Nephron progenitor cell (in vitro differentiated cells): ENCODE measurements at regions not wholly inside any gene's neighbourhood (a gene's known extent, or its start where the extent isn't known, plus 50 kb on each side); places are given as distances from the start of the nearest gene placed in this dataset.

Experiments used
- DNase-seq: peaks from one replicate; pipeline ENCODE4 v3.0.0; 2021
- H3K27ac Mint-ChIP-seq: 2 replicates; pipeline ENCODE4 v1.8.0; 2021; ENCODE audit warnings: mild to moderate bottlenecking, moderate library complexity, mixed read lengths
- H3K27me3 Mint-ChIP-seq: 2 replicates; pipeline ENCODE4 v1.8.0; 2021; ENCODE audit warnings: mild to moderate bottlenecking, low read depth, mixed read lengths; ENCODE audit not compliant: poor library complexity
- H3K36me3 Mint-ChIP-seq: 2 replicates; pipeline ENCODE4 v1.8.0; 2021; ENCODE audit warnings: low read depth, mixed read lengths
- H3K4me1 Mint-ChIP-seq: 2 replicates; pipeline ENCODE4 v1.8.0; 2021; ENCODE audit warnings: mixed read lengths
- H3K4me3 Mint-ChIP-seq: 2 replicates; pipeline ENCODE4 v1.8.0; 2021; ENCODE audit warnings: mild to moderate bottlenecking, moderate library complexity, mixed read lengths
- H3K9me3 Mint-ChIP-seq: 2 replicates; pipeline ENCODE4 v1.8.0; 2021; ENCODE audit warnings: mild to moderate bottlenecking, moderate library complexity, mixed read lengths
- CTCF ChIP-seq: fragments of 200-600 bp; sonication (generic); IDR thresholded peaks from 2 replicates; pipeline ENCODE4 v1.5.0; 2021; ENCODE audit warnings: antibody characterized with exemption

GRCh38 chr4:170978990-170979389, 834.2 kb upstream of the GALNTL6 start:
- DNase-seq: no peak
- H3K9me3 Mint-ChIP-seq: no peaks in the 10 kb centered on the region
- no peaks in the 10 kb centered on the region for H3K4me1 Mint-ChIP-seq
- no peak overlapping the region for H3K4me3 Mint-ChIP-seq
- no peaks in the 10 kb centered on the region for H3K36me3 Mint-ChIP-seq
- no peaks in the 10 kb centered on the region for H3K27me3 Mint-ChIP-seq
- H3K27ac Mint-ChIP-seq: no peak overlapping the region
- no peak for TF ChIP-seq CTCF

GRCh38 chr4:170949084-170949483, 859.3 kb upstream of the AADAT start:
- no peak for TF ChIP-seq CTCF
- Mint-ChIP-seq H3K4me1 (no peaks in the 10 kb centered on the region), H3K27ac (no peak overlapping the region), H3K36me3 (no peaks in the 10 kb centered on the region), H3K9me3 (no peaks in the 10 kb centered on the region), H3K4me3 (no peak overlapping the region), H3K27me3 (peaks cover 3% of the 10 kb centered on the region)
- no peak for DNase-seq

GRCh38 chr4:170940043-170940724, 850.4 kb upstream of the AADAT start:
- Mint-ChIP-seq H3K27ac (no peak overlapping the region), H3K36me3 (no peaks in the 10 kb centered on the region), H3K27me3 (peaks cover 4% of the 10 kb centered on the region), H3K4me1 (peaks cover 5% of the 10 kb centered on the region), H3K4me3 (no peak overlapping the region), H3K9me3 (peaks cover 23% of the 10 kb centered on the region)
- peak; percentile 5 for DNase-seq
- no peak for TF ChIP-seq CTCF

- H3K9me3 Mint-ChIP-seq: peaks cover 23% of the 10 kb centered on the region
- no peak for TF ChIP-seq CTCF
- H3K27ac Mint-ChIP-seq: no peak overlapping the region
Observed at GRCh38 chr4:170938588-170938987, 848.8 kb upstream of the AADAT start.

GRCh38 chr4:170931321-170931720, 841.6 kb upstream of the AADAT start:
- no peak for TF ChIP-seq CTCF
- no peaks in the 10 kb centered on the region for H3K9me3 Mint-ChIP-seq

More at GRCh38 chr4:170938588-170938987, 848.8 kb upstream of the AADAT start:
- Mint-ChIP-seq H3K36me3 (no peaks in the 10 kb centered on the region), H3K27me3 (peaks cover 4% of the 10 kb centered on the region), H3K4me3 (no peak overlapping the region), H3K4me1 (peaks cover 5% of the 10 kb centered on the region)
- no peak for DNase-seq

GRCh38 chr4:170888660-170889059, 798.9 kb upstream of the AADAT start:
- no peaks in the 10 kb centered on the region for H3K36me3 Mint-ChIP-seq
- peaks cover 5% of the 10 kb centered on the region for H3K9me3 Mint-ChIP-seq
- no peak overlapping the region for H3K27ac Mint-ChIP-seq
- no peaks in the 10 kb centered on the region for H3K27me3 Mint-ChIP-seq
- DNase-seq: no peak
- no peak overlapping the region for H3K4me3 Mint-ChIP-seq
- no peak for TF ChIP-seq CTCF
- no peaks in the 10 kb centered on the region for H3K4me1 Mint-ChIP-seq

More at GRCh38 chr4:170931321-170931720, 841.6 kb upstream of the AADAT start:
- Mint-ChIP-seq H3K27ac (no peak overlapping the region), H3K27me3 (peaks cover 3% of the 10 kb centered on the region), H3K4me1 (no peaks in the 10 kb centered on the region), H3K36me3 (no peaks in the 10 kb centered on the region), H3K4me3 (no peak overlapping the region)
- no peak for DNase-seq
